HL-60/S4 (cell line): ENCODE measurements at regions not wholly inside any gene's neighbourhood (a gene's known extent, or its start where the extent isn't known, plus 50 kb on each side); places are given as distances from the start of the nearest gene placed in this dataset.

Source experiments
- in situ Hi-C: fragments of 300-500 bp; cut with MboI; formaldehyde crosslinking; loops from 2 replicates; pipeline ENCODE4 v1.14.3; 2022; ENCODE audit warnings: low sequenced_read_pairs

DNA sequence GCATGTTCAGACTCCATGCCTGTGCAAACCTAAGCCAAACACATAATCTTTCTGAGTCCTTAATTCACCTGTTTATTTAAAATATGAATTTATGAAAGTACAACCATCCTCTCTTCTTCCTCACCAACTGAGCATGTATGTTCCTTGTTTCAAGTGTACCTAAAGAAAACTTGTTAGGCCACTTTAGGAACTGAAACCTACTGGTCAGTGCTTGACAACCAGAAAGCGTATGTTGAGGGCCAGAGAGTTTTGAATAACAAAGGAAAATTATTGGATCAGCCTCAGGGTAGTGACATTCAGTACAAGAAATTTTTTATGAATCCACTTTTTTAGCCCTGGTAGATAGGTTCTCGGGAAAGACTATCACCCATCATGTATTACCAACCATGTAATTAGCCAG lies 847.6 kb upstream of the CELF4 start:
- in situ Hi-C loops, result no loop called here

DNA sequence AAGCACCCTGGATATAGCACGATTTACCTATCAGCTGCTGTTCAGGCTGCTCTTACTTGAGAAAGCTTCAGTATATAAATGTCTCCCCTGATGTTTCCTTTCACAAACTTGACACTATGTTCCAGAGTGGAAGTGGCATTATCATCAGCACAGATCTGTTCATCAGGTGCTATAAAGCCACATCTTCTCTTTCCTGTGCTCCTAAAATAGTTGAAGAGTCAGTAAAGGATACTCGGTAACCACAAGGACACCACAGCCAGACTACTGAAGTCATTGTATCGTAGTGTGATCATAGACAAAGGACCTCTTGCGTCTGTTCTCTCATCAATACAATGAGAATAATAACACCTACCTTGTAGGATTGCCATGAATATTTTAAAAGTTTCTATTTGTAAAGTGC lies 841.0 kb upstream of the CELF4 start:
- in situ Hi-C loops, result no loop called here

DNA sequence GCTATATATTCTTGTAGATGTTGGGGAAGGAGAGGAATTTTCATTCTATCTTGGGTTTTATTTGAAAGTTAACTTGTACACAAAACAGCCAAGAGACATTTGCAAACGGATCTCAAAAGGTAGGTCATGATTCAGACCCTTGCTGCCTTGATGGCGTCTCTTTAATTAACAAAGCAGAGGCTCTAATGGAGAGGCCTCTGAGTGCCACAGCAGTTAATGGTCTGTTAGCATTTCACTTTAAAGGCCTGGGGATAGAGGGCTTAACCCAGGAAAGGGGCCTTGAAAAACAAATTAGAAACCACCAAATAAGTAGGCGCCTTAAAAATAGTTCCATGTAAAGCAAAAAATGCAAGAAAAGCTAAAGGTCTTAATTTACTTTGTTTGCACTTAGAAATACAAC lies 836.9 kb upstream of the CELF4 start:
- in situ Hi-C loops, result no loop called here

DNA sequence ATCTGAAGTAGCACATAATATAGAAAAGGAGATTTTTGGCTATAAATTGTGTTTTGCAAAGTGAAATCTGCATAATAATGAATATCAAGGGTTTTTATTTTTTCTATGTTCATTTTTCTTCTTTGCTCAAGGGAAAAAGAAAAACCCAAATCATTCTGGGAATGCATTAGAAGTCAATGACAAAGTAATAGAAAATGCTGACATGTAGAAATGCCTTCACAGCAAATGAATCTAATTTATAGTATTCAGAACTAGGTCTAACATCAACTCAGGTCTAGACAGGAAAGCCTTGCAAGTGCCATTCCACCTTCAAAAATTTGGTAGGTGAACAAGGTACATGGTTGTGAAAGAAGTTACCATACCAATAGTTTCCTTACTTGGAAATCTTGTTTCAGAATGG lies 831.5 kb upstream of the CELF4 start:
- in situ Hi-C loops, result no loop called here

DNA sequence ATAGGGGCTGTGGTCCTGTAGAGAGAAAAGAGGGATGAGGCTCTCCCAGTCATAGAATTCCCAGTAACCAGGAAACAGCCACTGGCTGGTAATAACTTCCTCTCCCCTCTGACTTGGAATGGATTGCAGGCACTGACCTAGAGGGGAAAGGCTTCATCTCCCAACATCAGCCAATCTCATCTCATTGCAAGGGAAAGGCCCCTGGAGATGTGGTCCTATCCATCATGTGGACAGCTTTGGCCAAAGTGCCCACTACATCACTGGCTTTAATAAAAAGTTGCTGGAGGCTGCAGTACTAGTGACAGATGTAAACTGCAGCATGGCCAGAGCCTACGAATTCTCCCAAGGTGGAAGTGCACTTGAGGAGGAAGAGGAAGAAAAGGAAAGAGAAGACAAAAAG lies 820.5 kb upstream of the CELF4 start:
- in situ Hi-C loops, result no loop called here

DNA sequence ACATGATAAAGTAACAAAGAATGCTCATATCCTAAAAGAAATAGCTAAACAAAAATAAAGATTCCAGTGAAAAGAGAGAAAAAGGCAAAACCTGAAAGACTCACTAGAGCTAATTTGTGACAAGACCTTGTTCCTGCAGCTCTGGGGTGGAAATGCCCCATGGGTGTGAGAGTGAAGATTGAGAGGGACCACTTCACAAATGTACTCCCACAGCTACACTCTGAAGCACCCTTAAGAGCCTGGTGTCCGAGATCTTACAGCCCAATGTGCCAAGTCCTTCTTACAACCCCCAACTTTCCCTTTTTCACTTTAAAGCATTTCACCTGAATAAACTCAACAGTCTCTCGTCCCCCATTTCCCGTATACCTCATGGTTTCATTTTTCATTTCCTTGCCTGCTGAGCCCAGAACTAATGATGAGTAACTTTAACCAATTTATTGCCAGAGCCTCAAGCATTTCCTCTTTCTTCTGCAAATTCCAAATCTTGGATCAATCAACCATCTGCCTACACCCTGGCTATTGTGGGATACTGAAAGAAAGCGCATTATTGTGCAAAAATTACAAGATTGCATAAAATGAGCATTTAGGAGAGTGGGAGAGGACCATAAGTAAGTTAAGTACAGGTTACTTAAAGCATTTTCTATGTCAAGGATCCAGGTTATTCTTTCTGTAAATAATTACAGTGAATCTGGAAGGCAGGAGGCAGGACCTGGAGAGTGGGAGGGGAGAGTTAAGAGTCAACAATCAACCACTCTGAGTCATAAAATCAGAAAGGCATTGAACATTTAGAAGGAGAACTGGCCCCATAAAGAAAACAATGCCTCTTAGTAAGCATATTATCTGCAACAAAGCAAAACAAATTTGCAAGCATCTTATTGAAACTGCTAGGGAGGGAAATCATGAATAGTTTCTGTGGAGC lies 804.4 kb upstream of the CELF4 start:
- in situ Hi-C loops, result no loop called here

DNA sequence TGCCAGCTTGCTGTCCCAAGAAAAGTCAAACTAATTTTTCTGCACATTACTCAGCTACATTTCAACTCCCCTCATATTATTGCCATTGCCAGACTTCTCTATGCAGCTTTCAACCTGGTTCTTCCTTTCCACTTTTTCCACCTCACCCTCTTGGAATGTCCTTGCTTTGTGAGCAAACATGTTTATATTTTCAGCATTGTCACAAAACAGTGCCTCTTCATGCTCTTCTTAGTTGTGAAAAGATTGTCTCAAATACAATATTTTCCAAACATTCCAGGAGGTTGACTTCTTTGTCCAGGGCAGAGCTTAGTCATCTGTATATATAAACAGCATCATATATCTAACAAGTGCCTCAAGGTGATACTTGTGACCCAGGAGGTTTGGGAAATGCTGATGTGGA lies 803.3 kb upstream of the CELF4 start:
- in situ Hi-C loops, result no loop called here

DNA sequence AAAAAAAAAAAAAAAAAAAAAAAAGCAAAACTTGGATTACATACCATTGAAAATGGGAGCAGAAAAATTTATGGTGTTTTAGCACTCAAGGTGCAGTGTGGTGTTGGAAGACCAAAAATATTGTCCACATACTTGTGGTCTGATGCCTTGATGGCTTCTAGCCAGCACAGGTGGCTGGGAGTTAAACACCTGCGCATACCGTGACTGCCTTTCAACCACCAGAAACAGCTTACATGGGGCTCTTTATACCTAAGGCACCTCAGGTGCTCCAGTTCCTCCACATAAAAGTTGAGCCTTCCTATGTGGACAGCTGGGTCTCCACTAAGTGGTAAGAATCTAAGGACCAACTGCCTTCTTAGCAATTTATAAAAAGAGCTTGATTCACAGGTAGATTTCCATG lies 802.6 kb upstream of the CELF4 start:
- in situ Hi-C loops, result no loop called here

DNA sequence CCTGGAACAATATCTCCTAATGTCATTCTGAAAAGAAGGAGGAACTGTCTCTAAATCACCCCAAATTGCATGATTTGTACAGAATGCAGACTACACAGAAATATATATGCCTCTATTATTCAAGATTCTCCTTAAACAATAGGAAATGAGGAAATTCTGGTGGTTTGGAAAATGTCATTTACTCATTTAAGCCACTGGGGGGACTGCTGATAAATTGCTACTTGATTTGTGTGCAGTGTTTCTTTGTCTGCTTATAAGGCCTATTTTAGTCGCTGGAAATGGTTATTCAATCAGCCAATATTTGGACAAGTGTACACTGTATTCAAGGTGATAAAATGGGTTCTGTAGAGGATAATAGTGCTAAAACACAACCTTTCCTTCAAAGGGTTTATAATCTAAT lies 801.9 kb upstream of the CELF4 start:
- in situ Hi-C loops, result no loop called here

DNA sequence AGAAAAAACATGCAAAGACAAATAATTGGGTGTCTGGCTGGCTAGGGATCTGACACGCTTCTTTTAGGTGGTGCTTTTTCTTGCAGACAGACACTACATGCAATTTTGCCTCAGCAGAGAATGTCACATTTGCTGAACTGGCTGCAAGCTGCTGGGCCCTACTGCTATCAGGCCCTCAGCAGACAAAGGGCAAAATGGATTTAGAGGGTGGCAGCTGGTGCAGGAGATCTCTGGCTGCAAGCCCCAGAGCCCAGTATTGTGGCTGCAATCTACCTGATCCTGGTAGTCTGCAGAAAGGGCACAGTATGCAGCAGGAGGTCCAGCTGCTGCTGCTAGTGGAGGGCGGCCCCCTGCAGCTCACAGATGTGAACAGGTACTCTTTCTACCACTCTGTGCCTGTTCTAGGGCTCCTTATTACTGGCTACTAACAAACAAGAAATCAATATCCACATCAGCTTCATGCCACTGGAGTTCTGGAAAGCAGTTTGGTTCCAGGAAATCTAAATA lies 796.7 kb upstream of the CELF4 start:
- in situ Hi-C loops, result no loop called here

DNA sequence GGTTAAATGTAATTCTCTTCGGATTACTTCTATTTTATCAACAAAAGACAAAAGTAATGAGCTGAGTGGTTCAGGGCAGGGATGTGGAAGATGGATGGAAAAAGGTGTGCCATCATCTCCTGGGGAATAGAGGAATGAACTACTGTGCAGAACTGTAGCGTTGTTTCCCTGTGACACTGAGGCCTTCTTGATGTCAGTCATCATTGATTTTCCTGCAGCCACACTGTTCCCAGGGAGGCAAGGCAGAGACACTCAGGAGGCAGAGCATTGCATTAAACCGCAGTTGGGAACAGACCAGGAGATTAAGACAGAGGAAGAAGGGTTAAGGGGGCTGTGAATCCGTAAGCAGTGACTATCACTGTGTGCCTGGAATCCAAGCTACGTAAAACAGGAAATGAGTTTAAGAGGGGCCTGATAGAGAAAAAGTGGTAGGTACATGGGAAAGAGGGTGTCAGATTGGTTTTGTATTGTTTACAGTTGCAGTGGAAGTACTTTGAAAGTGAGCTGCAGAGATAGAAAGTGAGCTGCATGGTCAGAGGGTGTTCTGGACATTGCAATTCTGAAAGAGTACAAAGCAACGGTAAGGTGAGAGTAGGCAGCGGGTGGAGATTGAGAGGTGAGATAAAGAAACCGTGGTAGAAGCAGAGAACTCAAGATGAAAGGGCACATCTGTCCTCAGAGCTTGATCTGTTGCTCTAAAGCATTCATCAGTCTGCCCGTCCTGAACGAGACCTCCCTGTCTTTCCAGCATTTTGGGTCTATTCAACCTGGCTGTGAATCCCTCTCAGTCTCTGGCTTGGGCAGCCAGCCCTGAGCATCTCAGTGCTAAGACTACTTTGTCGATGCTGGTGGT lies 793.4 kb upstream of the CELF4 start:
- in situ Hi-C loops, result no loop called here

DNA sequence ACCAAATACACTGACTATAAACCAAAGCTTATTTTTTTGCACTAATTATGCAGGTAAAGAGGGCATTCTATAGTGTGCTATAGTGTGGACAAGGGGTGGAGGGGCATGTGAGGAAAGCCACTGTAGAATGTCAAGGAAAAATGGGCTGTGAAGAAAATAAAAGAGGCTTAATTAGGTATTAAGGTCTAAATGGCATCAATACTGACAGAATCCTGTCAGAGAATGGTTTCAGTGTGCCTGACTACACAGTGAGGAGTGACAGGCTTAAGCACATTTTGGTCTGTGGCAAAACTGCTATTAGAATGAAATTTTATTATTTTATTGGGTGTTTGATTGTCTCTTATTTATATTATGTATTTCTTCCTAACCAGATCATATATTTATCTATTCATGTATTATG lies 787.6 kb upstream of the CELF4 start:
- in situ Hi-C loops, result no loop called here

DNA sequence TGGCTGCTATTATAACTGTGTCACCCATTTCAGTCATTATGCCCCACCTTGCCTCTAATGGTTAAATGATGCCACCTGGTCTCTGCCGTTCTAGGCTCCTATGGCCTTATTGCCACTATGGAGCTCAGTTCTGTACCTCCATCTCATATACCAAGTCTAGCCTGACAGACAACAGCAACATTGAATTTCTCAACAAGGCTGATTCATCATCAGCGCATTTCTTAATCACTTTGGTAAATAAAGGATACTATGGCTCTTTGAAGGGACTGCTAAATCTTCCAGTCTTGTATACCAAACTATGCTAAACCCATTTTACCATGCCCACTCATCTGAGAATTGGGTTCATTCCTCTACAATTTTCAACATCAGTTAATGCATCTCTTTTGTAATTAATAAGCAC lies 784.5 kb upstream of the CELF4 start:
- in situ Hi-C loops, result no loop called here

DNA sequence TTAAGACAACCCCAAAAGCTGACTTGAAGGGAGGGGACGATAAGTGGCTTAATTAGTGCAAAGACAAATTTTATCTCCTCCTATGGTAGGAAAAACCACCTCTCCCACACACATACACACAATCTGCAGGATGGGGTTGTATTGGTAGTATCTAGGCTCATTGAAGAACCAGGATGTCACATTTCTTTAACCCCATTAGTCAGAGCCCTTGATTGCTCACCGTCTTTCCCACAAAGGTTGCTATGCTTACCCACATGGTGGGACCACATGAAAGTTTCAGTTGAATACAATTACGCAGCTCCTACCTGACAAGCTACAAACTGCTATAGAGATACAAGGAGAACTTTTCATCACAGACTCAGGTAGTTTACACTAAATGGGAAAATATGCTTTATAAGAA lies 765.0 kb upstream of the CELF4 start:
- in situ Hi-C loops, result no loop called here

DNA sequence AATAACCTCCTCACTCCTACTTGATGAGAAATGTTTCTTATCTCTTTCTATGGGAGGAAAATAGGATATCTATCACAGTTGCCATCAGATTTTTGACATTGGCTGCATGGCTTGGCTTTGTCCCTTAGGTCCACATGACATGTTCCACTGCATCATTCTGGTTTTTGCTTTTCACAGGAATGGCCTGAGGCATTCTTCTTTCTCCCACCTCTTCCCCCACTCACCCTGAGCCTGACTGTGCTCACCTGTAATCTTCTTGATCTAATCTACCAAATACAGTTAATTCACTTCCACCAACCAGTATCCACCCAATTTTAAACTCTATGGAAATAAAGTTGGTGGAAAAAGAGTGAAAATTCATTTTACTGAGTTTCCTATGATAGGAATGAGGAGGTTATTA lies 763.5 kb upstream of the CELF4 start:
- in situ Hi-C loops, result no loop called here

DNA sequence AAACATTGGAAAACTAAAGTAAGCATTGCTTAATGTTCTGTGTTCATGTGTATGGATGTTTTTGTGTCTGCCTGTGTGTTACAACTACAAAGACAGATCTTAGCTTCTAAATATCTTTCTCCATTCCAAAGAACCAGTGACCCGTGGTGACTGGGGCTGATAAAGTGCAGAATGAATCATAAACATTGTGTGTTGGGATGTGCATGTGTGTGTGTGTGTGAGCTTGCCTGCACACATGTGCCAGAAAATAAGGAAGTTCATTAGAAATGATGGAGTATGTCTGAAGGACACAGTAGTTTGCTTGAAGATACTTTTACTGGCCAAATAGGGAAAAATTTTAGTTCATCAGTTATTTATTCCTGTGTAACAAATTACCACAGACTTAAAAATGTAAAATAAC lies 756.6 kb upstream of the CELF4 start:
- in situ Hi-C loops, result no loop called here

DNA sequence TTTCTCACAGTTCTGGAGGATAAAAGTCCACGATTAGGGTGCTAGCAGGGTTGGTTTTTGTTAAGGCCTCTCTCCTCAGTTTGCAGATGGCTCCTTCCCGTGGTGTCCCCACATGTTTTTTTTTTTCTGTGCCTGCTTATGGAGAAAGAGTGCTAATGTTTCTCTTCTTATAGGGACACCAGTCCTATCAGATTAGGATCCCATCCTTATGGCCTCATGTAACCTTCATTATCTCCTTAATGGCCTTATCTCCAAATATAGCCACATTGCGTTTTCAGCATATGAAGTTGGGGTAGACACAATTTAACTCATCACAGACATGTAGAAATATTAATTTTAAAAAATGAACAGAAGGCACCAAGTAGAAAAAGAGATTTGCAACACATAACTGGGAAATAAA lies 755.7 kb upstream of the CELF4 start:
- in situ Hi-C loops, result no loop called here

DNA sequence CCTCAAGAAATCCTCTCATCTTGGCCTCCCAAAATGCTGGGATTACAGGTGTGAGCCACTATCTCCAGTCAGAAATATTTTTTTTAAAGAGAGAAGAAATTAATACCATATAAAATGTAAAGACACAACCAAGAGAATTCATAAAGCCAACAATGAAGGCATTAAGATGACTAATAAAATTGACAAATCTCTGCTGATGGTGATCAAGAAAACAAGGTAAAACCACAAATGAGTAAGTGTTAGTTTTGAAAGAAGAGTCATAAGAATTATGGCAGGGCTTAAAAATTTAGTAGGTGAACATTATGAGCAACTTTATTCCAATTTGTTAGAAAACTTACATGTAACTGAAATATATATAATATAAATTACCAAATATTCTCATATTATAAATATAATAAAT lies 752.8 kb upstream of the CELF4 start:
- in situ Hi-C loops, result no loop called here

DNA sequence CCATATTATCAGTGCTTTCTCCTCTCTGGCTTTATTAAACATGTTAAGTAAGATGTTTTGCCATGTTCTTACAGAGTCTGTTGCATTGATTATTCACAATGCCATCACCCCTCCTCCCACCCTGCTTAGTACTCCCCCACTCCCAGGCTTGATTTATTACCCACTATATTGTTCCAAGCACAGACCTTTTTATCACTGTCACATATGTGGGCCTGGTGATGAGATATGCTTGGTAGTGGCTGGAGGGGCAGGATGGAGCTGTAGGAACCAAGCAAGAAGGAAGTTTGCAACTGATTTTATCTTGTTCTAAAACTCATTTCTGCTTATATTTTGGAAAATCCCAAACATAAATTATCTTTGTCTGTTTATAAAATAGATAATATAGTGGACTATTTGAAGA lies 748.2 kb upstream of the CELF4 start:
- in situ Hi-C loops, result no loop called here

DNA sequence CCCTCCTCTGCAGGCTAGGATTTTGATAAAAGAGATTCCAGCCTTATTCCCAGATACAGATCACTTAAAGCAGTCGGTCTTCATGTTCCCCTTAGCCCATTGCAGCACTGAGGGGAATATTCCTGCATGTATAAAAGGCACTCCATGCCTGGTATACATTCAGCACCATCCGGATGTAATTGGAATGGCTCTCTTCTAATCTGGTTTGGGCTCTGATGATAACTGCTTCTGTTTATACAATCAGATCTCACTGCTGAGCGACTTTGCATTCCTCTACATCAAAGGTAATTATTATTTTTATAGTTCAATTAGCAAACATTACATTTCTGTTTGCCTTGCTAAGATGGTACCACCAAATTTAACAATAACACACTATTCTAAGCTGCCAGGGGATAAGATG lies 746.9 kb upstream of the CELF4 start:
- in situ Hi-C loops, result no loop called here

DNA sequence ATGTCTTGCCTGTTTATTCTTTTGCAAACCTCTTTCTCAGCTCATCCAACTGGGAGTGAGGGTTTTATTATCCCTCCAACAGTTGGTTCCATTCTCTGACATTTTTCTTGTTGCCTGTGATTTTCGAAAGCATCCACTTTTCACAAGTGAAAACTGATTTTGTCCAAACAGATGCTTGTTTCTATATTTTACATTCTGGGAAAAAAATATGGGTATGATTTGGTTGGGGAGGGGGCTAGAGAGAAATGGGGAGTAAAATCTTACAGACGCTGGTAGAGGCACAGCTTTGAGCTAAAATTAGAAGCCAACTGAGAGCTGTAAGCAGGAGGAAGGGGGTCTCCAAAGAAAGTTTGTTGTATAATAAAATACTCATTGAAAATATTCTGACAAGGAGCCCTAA lies 745.3 kb upstream of the CELF4 start:
- in situ Hi-C loops, result no loop called here

DNA sequence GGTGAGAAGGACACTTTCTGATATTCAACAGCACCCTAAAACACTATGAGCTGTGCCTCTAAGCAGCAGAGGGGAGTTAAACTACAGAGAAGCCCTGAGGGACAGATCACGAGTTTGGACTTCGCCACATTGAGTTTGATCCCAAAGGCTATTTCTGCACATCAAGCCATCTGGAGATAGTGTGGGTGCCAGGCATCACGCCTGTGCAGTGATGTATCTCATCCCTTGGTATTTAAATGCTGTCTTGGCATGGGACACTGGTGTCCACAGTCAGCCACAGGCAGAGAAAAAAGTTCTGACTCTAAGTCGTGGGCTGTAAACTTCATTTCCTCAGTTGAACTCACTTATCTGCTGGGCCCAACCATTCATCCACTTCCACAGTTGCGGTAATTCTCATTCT lies 742.3 kb upstream of the CELF4 start:
- in situ Hi-C loops, result no loop called here
